Smooth muscle cell (in vitro differentiated cells): ENCODE measurements at regions not wholly inside any gene's neighbourhood (a gene's known extent, or its start where the extent isn't known, plus 50 kb on each side); places are given as distances from the start of the nearest gene placed in this dataset.
A peak's percentile ranks its signal among the peaks of the same experiment; 100 is the strongest.

Experiments
- DNase-seq: peaks from one replicate; lab custom pipeline; 2025; ENCODE audit not compliant: unreplicated experiment; lab: John Stamatoyannopoulos, UW
- H2AFZ ChIP-seq: fragments of 200-600 bp; sonication (generic); 2 replicates; pipeline ENCODE4 v1.6.0; 2016; ENCODE audit warnings: antibody characterized with exemption, low read depth, mild to moderate bottlenecking
- H3F3A ChIP-seq: fragments of 200-600 bp; sonication (generic); 2 replicates; pipeline ENCODE4 v1.6.0; 2017; ENCODE audit warnings: antibody characterized with exemption, low read depth
- H3K27ac ChIP-seq: fragments of 200-600 bp; sonication (generic); 2 replicates; pipeline ENCODE4 v1.5.1; 2016; ENCODE audit warnings: low read depth, mild to moderate bottlenecking
- H3K27me3 ChIP-seq: fragments of 200-600 bp; sonication (generic); 2 replicates; pipeline ENCODE4 v1.6.1; 2016; ENCODE audit warnings: low read depth, mild to moderate bottlenecking
- H3K36me3 ChIP-seq: fragments of 200-600 bp; sonication (generic); 2 replicates; pipeline ENCODE4 v1.5.1; 2016; ENCODE audit warnings: low read depth
- H3K4me1 ChIP-seq: fragments of 200-600 bp; sonication (generic); 2 replicates; pipeline ENCODE4 v1.5.1; 2016; ENCODE audit warnings: low read depth
- H3K4me2 ChIP-seq: fragments of 200-600 bp; sonication (generic); 2 replicates; pipeline ENCODE4 v1.6.0; 2016; ENCODE audit warnings: mild to moderate bottlenecking
- H3K4me3 ChIP-seq: fragments of 200-600 bp; sonication (generic); 2 replicates; pipeline ENCODE4 v1.5.1; 2016; ENCODE audit warnings: mild to moderate bottlenecking
- H3K79me2 ChIP-seq: fragments of 200-600 bp; sonication (generic); 2 replicates; pipeline ENCODE4 v1.6.0; 2016; ENCODE audit warnings: low read depth, mild to moderate bottlenecking
- H3K9ac ChIP-seq: fragments of 200-600 bp; sonication (generic); 2 replicates; pipeline ENCODE4 v1.6.0; 2016; ENCODE audit warnings: low read depth
- H3K9me3 ChIP-seq: fragments of 200-600 bp; sonication (generic); replicated peaks from 2 replicates; pipeline ENCODE4 v1.5.1; 2016; ENCODE audit warnings: low read depth
- H4K20me1 ChIP-seq: fragments of 200-600 bp; sonication (generic); 2 replicates; pipeline ENCODE4 v1.6.0; 2016; ENCODE audit warnings: low read depth
- CTCF ChIP-seq: fragments of 200-600 bp; sonication (generic); IDR thresholded peaks from 2 replicates; pipeline ENCODE4 v1.5.1; 2017; ENCODE audit warnings: borderline replicate concordance, mild to moderate bottlenecking, antibody characterized with exemption; ENCODE audit not compliant: insufficient read depth, poor library complexity, severe bottlenecking
- WGBS: methylation state at CpG from one replicate; pipeline ENCODE4 v1.1.7; 2016; ENCODE audit warnings: low lambda C conversion rate; 5-methylcytosine and 5-hydroxymethylcytosine counted together

DNA sequence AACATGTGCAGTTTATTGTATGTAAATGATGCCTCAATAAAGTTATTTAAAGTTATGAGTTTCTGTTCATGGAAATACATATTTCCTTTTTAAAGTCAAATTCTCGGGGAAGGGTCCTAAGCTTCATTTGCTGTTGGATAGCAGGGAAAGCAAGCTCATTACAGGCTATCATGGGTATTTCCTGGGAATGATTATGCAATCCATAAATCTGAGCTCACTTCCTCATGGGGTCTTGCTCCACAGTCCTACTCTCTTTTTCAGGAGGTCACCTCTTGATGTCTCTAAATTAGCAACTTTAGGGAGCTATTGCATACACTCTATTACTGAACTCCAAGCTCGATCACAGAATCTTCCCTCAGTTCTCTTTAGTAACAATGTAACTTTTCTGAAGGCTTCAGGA lies 69.9 kb upstream of the TP63 start:
- no peaks in the 10 kb centered on the region for H3K9me3 ChIP-seq
- H3K9ac ChIP-seq: no peak overlapping the region
- 89% methylated on average over 2 of the region's 2 CpGs for WGBS
- H3K4me3 ChIP-seq: no peak overlapping the region
- no peaks in the 10 kb centered on the region for H3K36me3 ChIP-seq
- no peaks in the 10 kb centered on the region for H3K27me3 ChIP-seq
- no peak overlapping the region for H3K27ac ChIP-seq
- H3F3A ChIP-seq: peaks cover 9% of the 10 kb centered on the region
- DNase-seq: no peak
- TF ChIP-seq CTCF: no peak
- H2AFZ ChIP-seq: no peak overlapping the region
- H3K4me1 ChIP-seq: no peaks in the 10 kb centered on the region
- no peaks in the 10 kb centered on the region for H3K79me2 ChIP-seq
- H3K4me2 ChIP-seq: no peak overlapping the region
- no peaks in the 10 kb centered on the region for H4K20me1 ChIP-seq

GRCh38 chr3:189563853-189564563 lies 67.2 kb upstream of the TP63 start:
- Histone ChIP-seq H3K9ac (no peak overlapping the region), H3K27me3 (no peaks in the 10 kb centered on the region), H3F3A (peaks cover 9% of the 10 kb centered on the region), H3K4me3 (no peak overlapping the region), H3K79me2 (no peaks in the 10 kb centered on the region), H3K4me1 (no peaks in the 10 kb centered on the region), H3K27ac (peak overlapping the region; percentile 52), H3K4me2 (peak overlapping the region; percentile 45), H3K9me3 (no peaks in the 10 kb centered on the region), H3K36me3 (no peaks in the 10 kb centered on the region), H4K20me1 (no peaks in the 10 kb centered on the region), H2AFZ (no peak overlapping the region)
- no peak for DNase-seq
- WGBS: 32% methylated on average over 6 of the region's 6 CpGs
- no peak for TF ChIP-seq CTCF

DNA sequence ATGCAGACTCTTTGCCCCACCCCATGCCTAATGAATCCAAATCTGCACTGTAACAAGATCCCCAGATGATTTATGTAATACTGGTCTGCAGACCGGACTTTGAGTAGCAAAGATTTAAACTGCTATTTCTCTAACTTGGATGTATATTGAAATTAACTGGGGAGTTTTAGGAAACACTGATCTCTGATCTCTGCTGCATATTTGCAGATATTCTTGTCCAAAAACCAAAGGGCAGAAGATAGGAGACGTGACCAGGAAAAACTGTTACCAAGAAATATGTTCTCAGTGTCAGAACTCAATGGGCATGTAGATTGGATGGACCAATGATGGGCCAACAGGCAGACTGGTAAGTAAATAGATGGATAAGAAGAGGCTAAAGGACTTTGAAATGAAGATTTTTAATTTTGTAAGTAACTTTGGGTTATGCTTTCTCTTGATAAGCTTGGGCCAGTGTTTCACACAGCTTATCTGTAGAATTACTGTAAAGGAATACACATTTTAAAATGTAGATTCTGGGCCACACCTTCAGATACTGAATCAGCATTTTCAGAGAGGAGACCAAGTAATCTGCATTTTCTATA lies 64.5 kb upstream of the TP63 start:
- WGBS: 54% methylated on average over 2 of the region's 2 CpGs

More for the DNA sequence above, 64.5 kb upstream of the TP63 start:
- Histone ChIP-seq H3K4me3 (no peak overlapping the region), H3K9ac (no peak overlapping the region), H4K20me1 (no peaks in the 10 kb centered on the region), H3K4me2 (no peak overlapping the region), H3K36me3 (no peaks in the 10 kb centered on the region), H3K79me2 (no peaks in the 10 kb centered on the region), H3K27me3 (no peaks in the 10 kb centered on the region), H3K9me3 (no peaks in the 10 kb centered on the region), H3K27ac (no peak overlapping the region), H2AFZ (no peak overlapping the region), H3F3A (peaks cover 9% of the 10 kb centered on the region), H3K4me1 (no peaks in the 10 kb centered on the region)
- DNase-seq: no peak
- no peak for TF ChIP-seq CTCF
